ENCODE measurements at regions not wholly inside any gene's neighbourhood (a gene's known extent, or its start where the extent isn't known, plus 50 kb on each side); places are given as distances from the start of the nearest gene placed in this dataset.

GRCh38 chr9:78130853-78131252, 99.2 kb upstream of the GNAQ start:
- TF ChIP-seq CTCF (IDR thresholded peaks at IDR 0.05; ENCODE audit: poor library complexity), result no peak
- no peak for TF ChIP-seq EZH2 (IDR thresholded peaks at IDR 0.05; ENCODE audit: borderline replicate concordance)
- TF ChIP-seq EZH2phosphoT487 (IDR thresholded peaks at IDR 0.05; ENCODE audit: low read depth, severe bottlenecking, unreplicated experiment), result no peak

Measured in hepatocyte (in vitro differentiated cells).